ENCODE measurements at regions not wholly inside any gene's neighbourhood (a gene's known extent, or its start where the extent isn't known, plus 50 kb on each side); places are given as distances from the start of the nearest gene placed in this dataset.

- TF ChIP-seq POLR2AphosphoS5 (IDR thresholded peaks at IDR 0.05; ENCODE audit: low read depth, low read length) (no peak), POLR2A (IDR thresholded peaks at IDR 0.05; ENCODE audit: low read depth, low read length) (no peak), TAF1 (IDR thresholded peaks at IDR 0.05; ENCODE audit: low read depth, low read length) (no peak), PAX5 (IDR thresholded peaks at IDR 0.05; ENCODE audit: insufficient read depth, low read length, severe bottlenecking) (no peak), POU2F2 (IDR thresholded peaks at IDR 0.05; ENCODE audit: low read depth, low read length) (no peak)
Observed at GRCh38 chr14:70254476-70254961, 65.8 kb upstream of the SLC8A3 start.

Data from GM12891 (cell line).